ENCODE measurements at regions not wholly inside any gene's neighbourhood (a gene's known extent, or its start where the extent isn't known, plus 50 kb on each side); places are given as distances from the start of the nearest gene placed in this dataset.

GRCh38 chr12:25639406-25639805 is 86.3 kb upstream of the LMNTD1 start:
- Histone ChIP-seq H3K27ac (ENCODE audit: low read depth in 1 of 2, low read length in 2 of 2) (no peak overlapping the region), H3K36me3 (ENCODE audit: control insufficient read depth in 4 of 4, insufficient read depth in 3 of 4, low read depth in 1 of 4, low read length in 3 of 4) (no peaks in the 10 kb centered on the region), H3K9me3 (ENCODE audit: control insufficient read depth in 4 of 4, low read length in 3 of 4) (no peaks in the 10 kb centered on the region), H3K27me3 (ENCODE audit: control insufficient read depth in 4 of 4, insufficient read depth in 4 of 4, low read length in 3 of 4) (no peaks in the 10 kb centered on the region), H3K9ac (ENCODE audit: low read depth in 1 of 2, low read length in 2 of 2) (no peak overlapping the region), H3K4me3 (ENCODE audit: low read depth in 1 of 3, low read length in 3 of 3) (no peak overlapping the region), H3K4me1 (ENCODE audit: control insufficient read depth in 4 of 4, insufficient read depth in 4 of 4, low read length in 3 of 4) (no peaks in the 10 kb centered on the region)
- 78% methylated on average over 5 of the region's 5 CpGs for WGBS
- TF ChIP-seq JUND (IDR thresholded peaks at IDR 0.05) (no peak), TAF1 (conservative IDR thresholded peaks at IDR 0.05) (no peak), SP1 (IDR thresholded peaks at IDR 0.05) (no peak), FOXA2 (IDR thresholded peaks at IDR 0.05) (no peak), EGR1 (IDR thresholded peaks at IDR 0.05; ENCODE audit: low read depth in 2 of 2) (no peak), ATF3 (IDR thresholded peaks at IDR 0.05) (no peak), FOXA1 (IDR thresholded peaks at IDR 0.05) (no peak), MAX (IDR thresholded peaks at IDR 0.05) (no peak)
- DNase-seq (ENCODE audit: low spot score): no peak

- DNase-seq (ENCODE audit: low spot score): no peak
- Histone ChIP-seq H3K4me3 (ENCODE audit: low read depth in 1 of 3, low read length in 3 of 3) (no peak overlapping the region), H3K27ac (ENCODE audit: low read depth in 1 of 2, low read length in 2 of 2) (no peak overlapping the region), H3K9me3 (ENCODE audit: control insufficient read depth in 4 of 4, low read length in 3 of 4) (no peaks in the 10 kb centered on the region), H3K9ac (ENCODE audit: low read depth in 1 of 2, low read length in 2 of 2) (no peak overlapping the region), H3K4me1 (ENCODE audit: control insufficient read depth in 4 of 4, insufficient read depth in 4 of 4, low read length in 3 of 4) (no peaks in the 10 kb centered on the region), H3K36me3 (ENCODE audit: control insufficient read depth in 4 of 4, insufficient read depth in 3 of 4, low read depth in 1 of 4, low read length in 3 of 4) (no peaks in the 10 kb centered on the region), H3K27me3 (ENCODE audit: control insufficient read depth in 4 of 4, insufficient read depth in 4 of 4, low read length in 3 of 4) (peaks cover 0 to 3% (median 0%) of the 10 kb centered on the region in 4 donors)
- WGBS: 83% methylated on average over 3 of the region's 3 CpGs
- TF ChIP-seq RAD21 (IDR thresholded peaks at IDR 0.05): no peak
- TF ChIP-seq ATF3 (IDR thresholded peaks at IDR 0.05): no peak
- TF ChIP-seq REST (IDR thresholded peaks at IDR 0.05): no peak
- TF ChIP-seq EGR1 (IDR thresholded peaks at IDR 0.05; ENCODE audit: low read depth in 2 of 2): no peak
- TF ChIP-seq HNF4A (conservative IDR thresholded peaks at IDR 0.05): no peak
- no peak for TF ChIP-seq FOXA1 (IDR thresholded peaks at IDR 0.05)
- no peak for TF ChIP-seq GABPA (IDR thresholded peaks at IDR 0.05 in 1 of 2, conservative IDR thresholded peaks at IDR 0.05 in 1 of 2)
- no peak for TF ChIP-seq JUND (IDR thresholded peaks at IDR 0.05)
- no peak for TF ChIP-seq ZBTB33 (IDR thresholded peaks at IDR 0.05)
- no peak for TF ChIP-seq SP1 (IDR thresholded peaks at IDR 0.05)
- TF ChIP-seq FOXA2 (IDR thresholded peaks at IDR 0.05): no peak
- TF ChIP-seq RXRA (IDR thresholded peaks at IDR 0.05): no peak
Observed at GRCh38 chr12:25644979-25645378, 91.9 kb upstream of the LMNTD1 start.

Data from liver (tissue), 7 donors.